ENCODE measurements at regions not wholly inside any gene's neighbourhood (a gene's known extent, or its start where the extent isn't known, plus 50 kb on each side); places are given as distances from the start of the nearest gene placed in this dataset.

- H3K27me3 ChIP-seq (ENCODE audit: insufficient read depth in 3 of 3, low read length in 2 of 3) = no peaks in the 10 kb centered on the region
- H3K36me3 ChIP-seq (ENCODE audit: insufficient read depth in 1 of 2, low read depth in 1 of 2) = no peaks in the 10 kb centered on the region
- intact Hi-C loops (cut with DNase I) = no loop called here
- 77 to 95% (median 94%) methylated on average over 2 of the region's 2 CpGs for WGBS, 3 donors
- no peaks in the 10 kb centered on the region for H3K9me3 ChIP-seq
- ATAC-seq = no peak
- no peak overlapping the region for H3K27ac ChIP-seq
- H3K4me1 ChIP-seq = no peaks in the 10 kb centered on the region
- DNase-seq = no peak
- no peak for TF ChIP-seq CTCF (IDR thresholded peaks at IDR 0.05)
- no peak overlapping the region for H3K4me3 ChIP-seq
Observed at GRCh38 chr15:73821181-73821580, 52.2 kb upstream of the TBC1D21 start.

GRCh38 chr15:73822998-73823397 is 50.4 kb upstream of the TBC1D21 start:
- Histone ChIP-seq H3K4me3 (no peak overlapping the region), H3K4me1 (no peaks in the 10 kb centered on the region), H3K27me3 (ENCODE audit: insufficient read depth in 3 of 3, low read length in 2 of 3) (peaks cover 0 to 3% (median 0%) of the 10 kb centered on the region in 3 donors), H3K9me3 (no peaks in the 10 kb centered on the region), H3K27ac (no peak overlapping the region), H3K36me3 (ENCODE audit: insufficient read depth in 1 of 2, low read depth in 1 of 2) (no peaks in the 10 kb centered on the region)
- ATAC-seq (no peak), DNase-seq (no peak)
- 18 to 28% (median 22%) methylated on average over 3 of the region's 3 CpGs for WGBS, 3 donors
- no peak for TF ChIP-seq CTCF (IDR thresholded peaks at IDR 0.05)
- intact Hi-C loops (cut with DNase I) = no loop called here

Measured in psoas muscle (tissue), 7 donors.